Body of pancreas (tissue), 4 donors: ENCODE measurements at regions not wholly inside any gene's neighbourhood (a gene's known extent, or its start where the extent isn't known, plus 50 kb on each side); places are given as distances from the start of the nearest gene placed in this dataset.

Source experiments
- CTCF ChIP-seq, 7 experiments: fragments of 450-650 bp in 4 of 7; fragments of 200-600 bp in 3 of 7; sonication (generic) in 3 of 7; IDR thresholded peaks; one replicate each; pipeline ENCODE4 v1.5.1; 2016 to 2019; ENCODE audit warnings: antibody characterized with exemption in 7 of 7
- POLR2A ChIP-seq, 3 donors: fragments of 450-650 bp; IDR thresholded peaks; one replicate each; pipeline ENCODE4 v1.6.1; 2016; ENCODE audit warnings: antibody characterized with exemption in 3 of 3, mild to moderate bottlenecking in 2 of 3

GRCh38 chr20:6209093-6209492, 86.3 kb upstream of the FERMT1 start:
- TF ChIP-seq CTCF (IDR thresholded peaks at IDR 0.05), result no peak
- no peak for TF ChIP-seq POLR2A (IDR thresholded peaks at IDR 0.05)
